Esophagus muscularis mucosa (tissue), 4 donors: ENCODE measurements at regions not wholly inside any gene's neighbourhood (a gene's known extent, or its start where the extent isn't known, plus 50 kb on each side); places are given as distances from the start of the nearest gene placed in this dataset.

ENCODE experiments used
- DNase-seq: peaks from one replicate; pipeline ENCODE4 v3.0.0-alpha.2; 2017; ENCODE audit errors: extremely low spot score
- H3K27ac ChIP-seq, 4 donors: fragments of 200-600 bp; sonication (generic); replicated peaks in 1 of 4; 1 replicate in 3 of 4; 2 replicates in 1 of 4; pipeline ENCODE4 v1.5.1; 2016 to 2019; ENCODE audit warnings: mild to moderate bottlenecking in 1 of 4
- H3K27me3 ChIP-seq, 4 donors: fragments of 200-600 bp; sonication (generic); one replicate each; pipeline versions ENCODE4 v1.5.1 to v1.6.0; 2016 to 2019
- H3K36me3 ChIP-seq, 4 donors: fragments of 200-600 bp; sonication (generic); one replicate each; pipeline ENCODE4 v1.5.1; 2016 to 2019
- H3K4me1 ChIP-seq, 4 donors: fragments of 200-600 bp; sonication (generic); one replicate each; pipeline ENCODE4 v1.5.1; 2016 to 2019
- H3K4me3 ChIP-seq, 4 donors: fragments of 200-600 bp; sonication (generic); 1 replicate in 2 of 4; 2 replicates in 2 of 4; pipeline ENCODE4 v1.5.1; 2016 to 2019; ENCODE audit warnings: mild to moderate bottlenecking in 4 of 4, moderate library complexity in 1 of 4
- H3K9me3 ChIP-seq, 4 donors: fragments of 200-600 bp; sonication (generic); 1 replicate in 3 of 4; 2 replicates in 1 of 4; pipeline ENCODE4 v1.5.1; 2016 to 2019
- EP300 ChIP-seq: sonication (generic); formaldehyde crosslinking; IDR thresholded peaks from one replicate; pipeline ENCODE4 v1.6.1; 2017; ENCODE audit warnings: antibody characterized with exemption
- POLR2A ChIP-seq: fragments of 450-650 bp; IDR thresholded peaks from one replicate; pipeline ENCODE4 v1.6.1; 2017; ENCODE audit warnings: antibody characterized with exemption, moderate library complexity, mild to moderate bottlenecking, low read depth
- POLR2AphosphoS5 ChIP-seq, 2 donors: sonication (generic); formaldehyde crosslinking; IDR thresholded peaks; one replicate each; pipeline ENCODE4 v1.6.1; 2017; ENCODE audit warnings: antibody characterized with exemption in 2 of 2
- WGBS: methylation state at CpG from one replicate; pipeline ENCODE4 v1.1.5; 2018; 5-methylcytosine and 5-hydroxymethylcytosine counted together
- intact Hi-C: fragments of 100-400 bp; cut with DNase I; formaldehyde crosslinking; loops from one replicate; pipeline ENCODE4 v1.15.1; 2023
- TF ChIP-seq, protein P1 (sequence below), 3 experiments: fragments of 200-600 bp in 2 of 3; fragments of 450-650 bp in 1 of 3; sonication (generic) in 2 of 3; IDR thresholded peaks; one replicate each; pipeline ENCODE4 v1.5.1; 2017 to 2019; ENCODE audit warnings: antibody characterized with exemption in 3 of 3, mild to moderate bottlenecking in 2 of 3, moderate library complexity in 1 of 3

DNA sequence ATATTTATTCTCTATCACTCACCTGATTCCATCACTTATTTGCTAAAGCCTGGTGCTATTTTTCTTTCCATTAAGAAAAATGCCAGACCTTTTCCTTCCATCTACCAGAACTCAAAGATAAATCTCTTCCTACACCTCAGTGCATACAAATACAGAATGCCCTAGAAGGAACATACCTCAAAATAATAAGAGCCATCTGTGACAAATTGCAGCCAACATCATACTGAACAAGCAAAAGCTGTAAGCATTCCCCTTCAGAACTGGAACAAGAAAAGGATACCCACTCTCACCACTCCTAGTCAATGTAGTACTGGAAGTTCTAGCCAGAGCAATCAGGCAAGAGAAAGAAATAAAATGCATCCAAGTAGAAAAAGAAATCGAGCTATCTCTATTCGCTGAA, 315.9 kb upstream of the UBE2E3 start:
- H3K27ac ChIP-seq = no peak overlapping the region
- no peak overlapping the region for H3K4me3 ChIP-seq
- no peaks in the 10 kb centered on the region for H3K4me1 ChIP-seq
- intact Hi-C loops = no loop called here
- 96% methylated on average over 2 of the region's 2 CpGs for WGBS
- no peaks in the 10 kb centered on the region for H3K36me3 ChIP-seq
- H3K27me3 ChIP-seq = no peaks in the 10 kb centered on the region
- DNase-seq = no peak
- no peak for TF ChIP-seq EP300
- no peak for TF ChIP-seq POLR2AphosphoS5 (IDR thresholded peaks at IDR 0.05)
- TF ChIP-seq, protein P1, sequence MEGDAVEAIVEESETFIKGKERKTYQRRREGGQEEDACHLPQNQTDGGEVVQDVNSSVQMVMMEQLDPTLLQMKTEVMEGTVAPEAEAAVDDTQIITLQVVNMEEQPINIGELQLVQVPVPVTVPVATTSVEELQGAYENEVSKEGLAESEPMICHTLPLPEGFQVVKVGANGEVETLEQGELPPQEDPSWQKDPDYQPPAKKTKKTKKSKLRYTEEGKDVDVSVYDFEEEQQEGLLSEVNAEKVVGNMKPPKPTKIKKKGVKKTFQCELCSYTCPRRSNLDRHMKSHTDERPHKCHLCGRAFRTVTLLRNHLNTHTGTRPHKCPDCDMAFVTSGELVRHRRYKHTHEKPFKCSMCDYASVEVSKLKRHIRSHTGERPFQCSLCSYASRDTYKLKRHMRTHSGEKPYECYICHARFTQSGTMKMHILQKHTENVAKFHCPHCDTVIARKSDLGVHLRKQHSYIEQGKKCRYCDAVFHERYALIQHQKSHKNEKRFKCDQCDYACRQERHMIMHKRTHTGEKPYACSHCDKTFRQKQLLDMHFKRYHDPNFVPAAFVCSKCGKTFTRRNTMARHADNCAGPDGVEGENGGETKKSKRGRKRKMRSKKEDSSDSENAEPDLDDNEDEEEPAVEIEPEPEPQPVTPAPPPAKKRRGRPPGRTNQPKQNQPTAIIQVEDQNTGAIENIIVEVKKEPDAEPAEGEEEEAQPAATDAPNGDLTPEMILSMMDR (IDR thresholded peaks at IDR 0.05) = no peak
- no peak for TF ChIP-seq POLR2A
- H3K9me3 ChIP-seq = no peaks in the 10 kb centered on the region

DNA sequence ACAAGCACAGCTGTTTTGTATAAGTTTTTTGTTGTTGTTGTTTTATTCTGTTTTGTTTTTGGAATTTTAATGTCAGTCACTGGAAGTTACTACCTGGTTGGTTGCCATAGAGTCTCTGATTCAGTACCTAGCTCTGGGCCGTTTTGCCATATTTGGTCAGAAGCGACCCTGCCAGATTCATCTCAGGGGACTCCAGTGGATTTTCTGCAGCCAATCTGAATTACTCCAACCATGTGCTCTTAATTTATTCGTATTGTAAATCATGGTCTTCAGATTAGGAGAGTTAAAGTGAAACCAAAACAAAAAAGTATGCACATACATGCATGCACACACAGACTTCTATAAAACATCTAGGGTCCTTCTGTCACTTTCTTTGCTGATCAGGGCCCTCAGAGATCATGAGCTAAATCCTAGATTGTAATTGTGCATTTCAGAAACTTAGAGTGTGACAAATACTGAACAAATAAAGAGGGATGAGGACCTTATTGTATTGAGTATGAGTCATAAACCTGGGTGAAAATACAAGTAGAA, 317.4 kb upstream of the UBE2E3 start:
- no peaks in the 10 kb centered on the region for H3K4me1 ChIP-seq
- no peaks in the 10 kb centered on the region for H3K9me3 ChIP-seq
- H3K27me3 ChIP-seq = no peaks in the 10 kb centered on the region
- no peak for DNase-seq
- intact Hi-C loops = no loop called here
- H3K27ac ChIP-seq = no peak overlapping the region
- H3K36me3 ChIP-seq = no peaks in the 10 kb centered on the region
- no peak overlapping the region for H3K4me3 ChIP-seq
- TF ChIP-seq, protein P1 (IDR thresholded peaks at IDR 0.05) = no peak
- no peak for TF ChIP-seq POLR2A
- 80% methylated on average over 3 of the region's 3 CpGs for WGBS

DNA sequence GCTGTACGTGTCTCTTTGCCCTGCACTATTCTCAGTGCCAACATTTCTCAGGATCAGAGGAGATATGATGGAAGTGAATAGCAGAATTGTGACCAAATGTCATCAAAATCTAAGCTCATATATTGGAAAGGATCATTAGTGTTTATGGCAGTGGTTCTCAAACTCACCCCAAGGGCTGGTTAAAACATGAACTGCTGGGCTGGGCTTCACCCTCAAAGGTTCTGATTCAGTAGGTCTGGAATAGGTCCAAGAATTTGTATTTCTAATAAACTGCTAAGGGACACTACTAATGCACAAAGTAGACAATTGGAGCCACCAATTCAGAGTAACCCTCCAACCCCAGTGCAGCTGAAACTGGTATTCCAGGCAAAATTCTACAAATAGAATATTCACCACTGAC, 317.9 kb upstream of the UBE2E3 start:
- Histone ChIP-seq H3K27ac (no peak overlapping the region), H3K4me1 (no peaks in the 10 kb centered on the region), H3K4me3 (no peak overlapping the region), H3K27me3 (no peaks in the 10 kb centered on the region), H3K36me3 (no peaks in the 10 kb centered on the region), H3K9me3 (no peaks in the 10 kb centered on the region)
- TF ChIP-seq EP300 = no peak
- TF ChIP-seq, protein P1 (IDR thresholded peaks at IDR 0.05) = no peak
- TF ChIP-seq POLR2AphosphoS5 (IDR thresholded peaks at IDR 0.05) = no peak
- no peak for TF ChIP-seq POLR2A
- WGBS = 70% methylated on average over 1 of the region's 1 CpG
- DNase-seq = no peak
- intact Hi-C loops = no loop called here

DNA sequence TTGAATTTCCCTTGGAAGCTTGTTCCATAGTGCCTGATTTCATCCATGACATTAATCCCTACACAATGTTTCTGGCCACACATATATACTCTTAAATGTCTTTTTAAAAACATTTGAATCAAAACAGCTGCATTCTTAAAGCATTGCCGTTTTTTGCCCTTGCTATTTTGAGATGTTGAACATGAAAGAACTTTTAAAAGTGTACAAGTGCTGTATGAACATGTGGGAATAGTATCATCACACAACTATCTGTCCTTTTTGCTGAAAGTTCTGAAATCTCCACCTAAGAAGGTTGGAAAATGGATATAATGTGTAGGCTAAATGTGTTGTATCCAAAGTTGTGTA, 318.7 kb upstream of the UBE2E3 start:
- whole genome bisulfite sequencing = 76% methylated on average over 1 of the region's 1 CpG
- no peaks in the 10 kb centered on the region for H3K4me1 ChIP-seq
- intact Hi-C loops = no loop called here
- no peaks in the 10 kb centered on the region for H3K36me3 ChIP-seq
- TF ChIP-seq, protein P1 (IDR thresholded peaks at IDR 0.05) = no peak
- TF ChIP-seq EP300 (no peak), POLR2AphosphoS5 (IDR thresholded peaks at IDR 0.05) (no peak), POLR2A (no peak)
- no peaks in the 10 kb centered on the region for H3K27me3 ChIP-seq
- no peaks in the 10 kb centered on the region for H3K9me3 ChIP-seq
- DNase-seq = no peak
- no peak overlapping the region for H3K27ac ChIP-seq
- H3K4me3 ChIP-seq = no peak overlapping the region

DNA sequence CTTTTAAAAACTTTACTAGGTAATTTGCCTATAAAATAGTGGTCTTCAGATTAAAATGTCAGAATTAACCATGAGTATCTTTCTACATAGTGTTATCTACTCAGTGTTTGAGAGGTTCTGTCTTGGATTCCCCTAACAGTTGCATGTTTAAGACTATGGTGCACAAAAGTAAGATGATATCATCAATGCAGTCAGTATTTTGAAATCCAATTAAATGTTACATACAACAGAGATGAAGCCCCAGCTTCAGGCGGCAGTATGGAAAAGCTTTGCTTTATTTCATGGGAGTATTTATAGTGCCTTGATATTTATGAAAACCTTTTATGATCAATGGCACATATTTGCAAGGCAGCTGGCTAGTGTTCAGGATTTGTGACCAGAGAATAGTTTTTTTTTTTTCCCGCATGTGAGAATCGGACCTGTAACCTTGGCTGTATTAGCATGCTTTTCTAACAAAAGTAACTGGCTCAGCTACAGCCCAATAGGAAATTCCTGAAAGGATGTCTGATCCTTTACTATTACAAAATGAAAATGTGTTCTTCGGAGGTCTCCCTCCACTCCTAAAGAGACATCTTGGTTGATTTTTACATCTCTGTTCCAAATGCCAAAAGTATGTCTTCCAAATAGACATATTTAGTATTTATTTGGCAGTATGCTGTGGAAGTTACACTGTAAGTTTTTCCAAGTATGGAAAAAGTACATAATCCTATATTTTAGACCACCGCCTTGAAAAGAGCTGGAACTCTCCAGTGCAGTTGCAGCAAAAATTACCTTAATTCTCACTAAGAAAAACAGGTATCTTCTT, 319.3 kb upstream of the UBE2E3 start:
- no peak for DNase-seq
- WGBS = 85% methylated on average over 5 of the region's 5 CpGs
- Histone ChIP-seq H3K27me3 (no peaks in the 10 kb centered on the region), H3K27ac (no peak overlapping the region), H3K4me1 (no peaks in the 10 kb centered on the region), H3K9me3 (no peaks in the 10 kb centered on the region), H3K4me3 (no peak overlapping the region), H3K36me3 (no peaks in the 10 kb centered on the region)
- intact Hi-C loops = no loop called here
- TF ChIP-seq, protein P1 (IDR thresholded peaks at IDR 0.05) = no peak
- no peak for TF ChIP-seq POLR2AphosphoS5 (IDR thresholded peaks at IDR 0.05)
- TF ChIP-seq EP300 = no peak
